Activated B cell treated with CpG ODN at 0.5 μM for 24 hours (primary cell): ENCODE measurements at regions not wholly inside any gene's neighbourhood (a gene's known extent, or its start where the extent isn't known, plus 50 kb on each side); places are given as distances from the start of the nearest gene placed in this dataset.

Source experiments
- ATAC-seq: fragments of 200-7000 bp; cut with Tn5 transposase; one replicate; pipeline ENCODE4 v1.10.0; 2021; ENCODE audit warnings: low read depth, mild to moderate bottlenecking, moderate library complexity
- CTCF ChIA-PET: fragments of 350-600 bp; sonication (Branson Sonifier 250); formaldehyde crosslinking; loops from one replicate; lab custom pipeline; 2021; ENCODE audit warnings: antibody characterized with exemption; lab: Charles Lee
- POLR2A ChIA-PET: fragments of 350-600 bp; sonication (Branson Sonifier 250); formaldehyde crosslinking; loops from one replicate; lab custom pipeline; 2021; ENCODE audit warnings: antibody characterized with exemption; lab: Charles Lee
- DNase-seq: peaks from one replicate; pipeline ENCODE4 v3.0.0; 2022
- H3K27ac Mint-ChIP-seq: one replicate; pipeline ENCODE4 v1.8.0; 2020; ENCODE audit warnings: mixed read lengths
- H3K27me3 Mint-ChIP-seq: one replicate; pipeline ENCODE4 v1.8.0; 2021; ENCODE audit warnings: mixed read lengths
- H3K36me3 Mint-ChIP-seq: one replicate; pipeline ENCODE4 v1.8.0; 2021; ENCODE audit warnings: low read depth, mixed read lengths
- H3K4me1 Mint-ChIP-seq: one replicate; pipeline ENCODE4 v1.8.0; 2021; ENCODE audit warnings: mixed read lengths
- H3K4me3 Mint-ChIP-seq: one replicate; pipeline ENCODE4 v1.8.0; 2020; ENCODE audit warnings: mild to moderate bottlenecking, mixed read lengths
- H3K9me3 Mint-ChIP-seq: one replicate; pipeline ENCODE4 v1.8.0; 2020; ENCODE audit warnings: mixed read lengths
- intact Hi-C: fragments of 100-400 bp; cut with micrococcal nuclease; formaldehyde crosslinking; loops from one replicate; pipeline ENCODE4 v1.15.1; 2024
- TF ChIP-seq, protein P1 (sequence below): fragments of 200-600 bp; IDR thresholded peaks from one replicate; pipeline ENCODE4 v1.8.0; 2022; ENCODE audit warnings: antibody characterized with exemption, mild to moderate bottlenecking

DNA sequence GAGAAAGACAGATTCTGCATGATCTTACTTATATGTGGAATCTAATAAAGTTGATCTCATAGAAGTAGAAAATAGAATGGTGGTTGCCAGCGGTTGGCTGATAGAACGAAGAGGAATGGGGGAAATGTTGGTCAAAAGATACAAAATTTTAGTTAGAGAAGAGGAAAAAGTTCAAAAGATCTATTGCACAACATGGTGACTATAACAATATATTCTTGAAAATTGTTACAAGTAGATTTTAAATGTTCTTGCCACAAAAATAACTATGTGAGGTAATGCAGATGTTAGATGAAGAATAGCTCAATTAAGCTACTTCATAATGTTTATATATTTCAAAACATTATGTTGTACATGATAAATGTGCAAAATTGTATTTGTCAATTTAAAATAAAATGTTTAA is 112.3 kb upstream of the SMIM30 start:
- H3K9me3 Mint-ChIP-seq, result peaks cover 2% of the 10 kb centered on the region
- POLR2A ChIA-PET, result no interaction called here

DNA sequence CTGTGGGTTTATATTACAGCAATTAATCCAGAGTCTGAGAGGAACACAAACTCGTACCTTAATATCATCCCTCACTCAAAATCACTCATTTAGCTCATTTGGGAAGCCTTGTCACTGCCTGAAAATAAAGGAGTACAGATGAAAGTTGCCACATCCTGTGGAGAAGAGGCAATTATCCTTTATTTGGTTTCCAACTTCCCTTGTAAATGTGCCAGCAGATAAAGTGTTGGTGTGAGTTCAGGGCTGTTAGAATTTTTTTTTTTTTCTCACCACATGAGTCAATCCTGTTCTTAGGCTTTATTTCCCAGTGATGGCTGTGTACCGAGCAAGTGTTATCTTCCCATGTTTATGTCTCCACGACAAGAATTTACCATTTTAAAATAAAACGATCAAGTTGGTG is 99.0 kb upstream of the SMIM30 start:
- ATAC-seq (no peak), DNase-seq (no peak)
- TF ChIP-seq, protein P1, sequence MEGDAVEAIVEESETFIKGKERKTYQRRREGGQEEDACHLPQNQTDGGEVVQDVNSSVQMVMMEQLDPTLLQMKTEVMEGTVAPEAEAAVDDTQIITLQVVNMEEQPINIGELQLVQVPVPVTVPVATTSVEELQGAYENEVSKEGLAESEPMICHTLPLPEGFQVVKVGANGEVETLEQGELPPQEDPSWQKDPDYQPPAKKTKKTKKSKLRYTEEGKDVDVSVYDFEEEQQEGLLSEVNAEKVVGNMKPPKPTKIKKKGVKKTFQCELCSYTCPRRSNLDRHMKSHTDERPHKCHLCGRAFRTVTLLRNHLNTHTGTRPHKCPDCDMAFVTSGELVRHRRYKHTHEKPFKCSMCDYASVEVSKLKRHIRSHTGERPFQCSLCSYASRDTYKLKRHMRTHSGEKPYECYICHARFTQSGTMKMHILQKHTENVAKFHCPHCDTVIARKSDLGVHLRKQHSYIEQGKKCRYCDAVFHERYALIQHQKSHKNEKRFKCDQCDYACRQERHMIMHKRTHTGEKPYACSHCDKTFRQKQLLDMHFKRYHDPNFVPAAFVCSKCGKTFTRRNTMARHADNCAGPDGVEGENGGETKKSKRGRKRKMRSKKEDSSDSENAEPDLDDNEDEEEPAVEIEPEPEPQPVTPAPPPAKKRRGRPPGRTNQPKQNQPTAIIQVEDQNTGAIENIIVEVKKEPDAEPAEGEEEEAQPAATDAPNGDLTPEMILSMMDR, result no peak
- H3K9me3 Mint-ChIP-seq, result no peaks in the 10 kb centered on the region
- H3K27ac Mint-ChIP-seq, result no peak overlapping the region
- H3K4me1 Mint-ChIP-seq, result no peaks in the 10 kb centered on the region
- ChIA-PET POLR2A (no interaction called here), CTCF (no interaction called here)
- no peaks in the 10 kb centered on the region for H3K36me3 Mint-ChIP-seq
- no peak overlapping the region for H3K4me3 Mint-ChIP-seq
- intact Hi-C loops, result no loop called here
- H3K27me3 Mint-ChIP-seq, result no peaks in the 10 kb centered on the region

More for the DNA sequence above, 112.3 kb upstream of the SMIM30 start:
- ATAC-seq (no peak), DNase-seq (no peak)
- no peaks in the 10 kb centered on the region for H3K27me3 Mint-ChIP-seq
- H3K27ac Mint-ChIP-seq, result no peak overlapping the region
- CTCF ChIA-PET, result no interaction called here
- no peak overlapping the region for H3K4me3 Mint-ChIP-seq
- intact Hi-C loops, result no loop called here
- no peaks in the 10 kb centered on the region for H3K36me3 Mint-ChIP-seq
- TF ChIP-seq, protein P1, result no peak
- H3K4me1 Mint-ChIP-seq, result no peaks in the 10 kb centered on the region

DNA sequence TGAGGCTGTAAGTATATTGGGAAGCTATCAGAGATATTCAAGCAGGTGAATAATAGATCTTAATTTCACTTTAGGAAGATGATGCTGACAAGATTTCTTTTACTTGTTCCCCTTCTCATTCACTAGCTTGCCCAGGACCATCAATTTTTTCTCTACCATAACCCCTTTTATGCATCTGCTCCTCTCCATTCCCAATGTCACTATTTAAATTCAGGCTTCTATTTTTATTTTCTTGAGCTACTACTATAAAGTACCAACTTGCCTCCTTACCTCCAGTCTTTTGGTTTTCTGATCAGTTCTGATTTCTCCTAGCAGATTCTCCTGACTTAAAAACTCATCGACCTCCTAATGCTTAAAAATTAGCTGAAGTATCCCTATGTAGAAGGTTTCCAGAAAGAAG is 97.7 kb upstream of the SMIM30 start:
- ChIA-PET CTCF (no interaction called here), POLR2A (no interaction called here)
- intact Hi-C loops, result no loop called here
- TF ChIP-seq, protein P1, result no peak
- H3K4me3 Mint-ChIP-seq, result no peak overlapping the region
- no peak for DNase-seq
- H3K4me1 Mint-ChIP-seq, result no peaks in the 10 kb centered on the region
- H3K9me3 Mint-ChIP-seq, result no peaks in the 10 kb centered on the region
- H3K27me3 Mint-ChIP-seq, result no peaks in the 10 kb centered on the region
- H3K36me3 Mint-ChIP-seq, result no peaks in the 10 kb centered on the region
- no peak for ATAC-seq
- no peak overlapping the region for H3K27ac Mint-ChIP-seq

DNA sequence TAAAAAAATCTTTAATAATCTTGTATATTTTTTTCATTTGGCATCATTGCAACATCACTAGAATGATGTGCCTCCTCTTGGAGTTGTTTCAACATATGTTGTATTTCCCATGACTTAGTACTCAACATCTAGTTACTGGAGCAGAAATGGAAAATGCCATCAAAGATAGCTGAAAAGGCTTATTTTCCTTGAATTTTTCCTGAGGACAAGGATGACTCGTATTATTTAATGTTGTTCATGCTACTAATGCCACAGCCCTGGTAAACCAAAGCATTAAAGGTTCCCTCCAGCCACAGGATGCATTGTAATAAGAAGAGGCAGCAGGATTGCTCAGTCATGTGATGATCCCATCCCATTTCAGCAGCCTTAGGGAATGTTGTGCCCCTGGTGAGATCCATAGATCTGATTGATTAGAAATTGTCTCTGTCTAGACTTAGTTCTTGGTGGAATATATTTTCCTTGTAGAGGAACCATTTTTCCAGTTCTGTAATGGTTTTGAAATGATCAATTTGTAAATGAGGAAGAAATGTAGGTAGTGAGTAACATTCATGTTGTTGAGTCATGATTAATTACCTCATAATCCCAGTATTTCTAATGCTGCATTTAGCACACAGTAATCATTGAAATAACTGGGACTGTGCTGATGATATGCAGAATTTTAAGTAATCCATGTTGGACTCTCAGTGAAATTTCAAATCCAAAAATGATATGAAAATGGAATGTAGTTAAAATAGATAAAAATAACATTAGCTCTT is 91.3 kb upstream of the SMIM30 start:
- TF ChIP-seq, protein P1, result no peak
- H3K9me3 Mint-ChIP-seq, result no peaks in the 10 kb centered on the region
- H3K27ac Mint-ChIP-seq, result no peak overlapping the region
- ChIA-PET CTCF (no interaction called here), POLR2A (no interaction called here)
- no peak overlapping the region for H3K4me3 Mint-ChIP-seq
- DNase-seq (no peak), ATAC-seq (no peak)
- no peaks in the 10 kb centered on the region for H3K4me1 Mint-ChIP-seq
- no peaks in the 10 kb centered on the region for H3K36me3 Mint-ChIP-seq
- H3K27me3 Mint-ChIP-seq, result no peaks in the 10 kb centered on the region
- intact Hi-C loops, result no loop called here

DNA sequence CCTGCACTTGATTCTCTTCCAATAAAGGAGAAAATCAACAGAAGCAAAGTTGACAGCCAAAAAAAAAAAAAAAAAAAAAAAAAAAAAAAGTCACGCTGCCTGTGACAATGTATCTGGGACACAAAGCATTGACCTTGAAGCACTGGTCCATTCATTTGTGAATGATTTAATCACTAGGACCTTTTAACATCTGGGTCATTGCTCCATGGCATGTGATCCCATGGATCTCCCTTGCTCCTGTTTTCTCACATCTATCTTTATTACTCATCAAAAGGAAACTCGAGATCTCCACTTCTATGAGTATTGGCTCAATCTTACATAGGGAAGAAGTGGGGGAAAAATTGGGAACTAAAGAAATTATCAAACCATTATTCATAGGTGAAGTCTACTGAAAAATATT is 89.6 kb upstream of the SMIM30 start:
- ATAC-seq, result no peak
- H3K27ac Mint-ChIP-seq, result no peak overlapping the region
- H3K4me3 Mint-ChIP-seq, result no peak overlapping the region
- H3K9me3 Mint-ChIP-seq, result no peaks in the 10 kb centered on the region
- no peak for DNase-seq
- no peaks in the 10 kb centered on the region for H3K36me3 Mint-ChIP-seq
- ChIA-PET CTCF (no interaction called here), POLR2A (no interaction called here)
- TF ChIP-seq, protein P1, result no peak
- intact Hi-C loops, result no loop called here
- H3K27me3 Mint-ChIP-seq, result peaks cover 2% of the 10 kb centered on the region
- H3K4me1 Mint-ChIP-seq, result no peaks in the 10 kb centered on the region
